ENCODE measurements at regions not wholly inside any gene's neighbourhood (a gene's known extent, or its start where the extent isn't known, plus 50 kb on each side); places are given as distances from the start of the nearest gene placed in this dataset.

GRCh38 chr7:85413718-85414117 lies 226.9 kb upstream of the SEMA3D start:
- Histone ChIP-seq H3K27ac (no peak overlapping the region), H3K4me3 (ENCODE audit: low read depth in 1 of 2, low read length in 1 of 2) (no peak overlapping the region), H3K27me3 (no peaks in the 10 kb centered on the region), H3K9me3 (no peaks in the 10 kb centered on the region), H3K4me1 (ENCODE audit: control insufficient read depth in 1 of 2, insufficient read depth in 1 of 2, low read depth in 1 of 2, low read length in 1 of 2) (no peaks in the 10 kb centered on the region), H3K36me3 (no peaks in the 10 kb centered on the region)
- no peak for TF ChIP-seq CTCF (IDR thresholded peaks at IDR 0.05)

GRCh38 chr7:85412912-85413311 lies 226.1 kb upstream of the SEMA3D start:
- Histone ChIP-seq H3K4me1 (ENCODE audit: control insufficient read depth in 1 of 2, insufficient read depth in 1 of 2, low read depth in 1 of 2, low read length in 1 of 2) (no peaks in the 10 kb centered on the region), H3K9me3 (no peaks in the 10 kb centered on the region), H3K27ac (no peak overlapping the region), H3K27me3 (no peaks in the 10 kb centered on the region), H3K4me3 (ENCODE audit: low read depth in 1 of 2, low read length in 1 of 2) (no peak overlapping the region), H3K36me3 (no peaks in the 10 kb centered on the region)
- no peak for TF ChIP-seq CTCF (IDR thresholded peaks at IDR 0.05)

- no peaks in the 10 kb centered on the region for H3K36me3 ChIP-seq
- H3K9me3 ChIP-seq = no peaks in the 10 kb centered on the region
- no peaks in the 10 kb centered on the region for H3K4me1 ChIP-seq (ENCODE audit: control insufficient read depth in 1 of 2, insufficient read depth in 1 of 2, low read depth in 1 of 2, low read length in 1 of 2)
- no peak overlapping the region for H3K4me3 ChIP-seq (ENCODE audit: low read depth in 1 of 2, low read length in 1 of 2)
- TF ChIP-seq CTCF (IDR thresholded peaks at IDR 0.05) = no peak
- H3K27me3 ChIP-seq = no peaks in the 10 kb centered on the region
- no peak overlapping the region for H3K27ac ChIP-seq
Measured at GRCh38 chr7:85407391-85407790, 220.5 kb upstream of the SEMA3D start.

GRCh38 chr7:85405016-85405902 lies 218.4 kb upstream of the SEMA3D start:
- Histone ChIP-seq H3K27ac (no peak overlapping the region), H3K36me3 (no peaks in the 10 kb centered on the region), H3K4me3 (ENCODE audit: low read depth in 1 of 2, low read length in 1 of 2) (no peak overlapping the region), H3K9me3 (no peaks in the 10 kb centered on the region), H3K27me3 (no peaks in the 10 kb centered on the region), H3K4me1 (ENCODE audit: control insufficient read depth in 1 of 2, insufficient read depth in 1 of 2, low read depth in 1 of 2, low read length in 1 of 2) (no peaks in the 10 kb centered on the region)
- TF ChIP-seq CTCF (IDR thresholded peaks at IDR 0.05) = no peak

GRCh38 chr7:85396676-85397075 lies 209.8 kb upstream of the SEMA3D start:
- no peak for TF ChIP-seq CTCF (IDR thresholded peaks at IDR 0.05)
- Histone ChIP-seq H3K36me3 (no peaks in the 10 kb centered on the region), H3K4me3 (ENCODE audit: low read depth in 1 of 2, low read length in 1 of 2) (no peak overlapping the region), H3K9me3 (no peaks in the 10 kb centered on the region), H3K4me1 (ENCODE audit: control insufficient read depth in 1 of 2, insufficient read depth in 1 of 2, low read depth in 1 of 2, low read length in 1 of 2) (no peaks in the 10 kb centered on the region), H3K27ac (no peak overlapping the region), H3K27me3 (no peaks in the 10 kb centered on the region)

All from neutrophil (primary cell).